Uterus (tissue), 2 donors: ENCODE measurements at regions not wholly inside any gene's neighbourhood (a gene's known extent, or its start where the extent isn't known, plus 50 kb on each side); places are given as distances from the start of the nearest gene placed in this dataset.

Source experiments
- POLR2A ChIP-seq, 2 donors: fragments of 450-650 bp; IDR thresholded peaks; one replicate each; pipeline ENCODE4 v1.6.1; 2016; ENCODE audit warnings: antibody characterized with exemption in 2 of 2, mild to moderate bottlenecking in 1 of 2, moderate library complexity in 1 of 2
- TF ChIP-seq, protein P1 (sequence below), 4 experiments: fragments of 200-600 bp in 2 of 4; fragments of 450-650 bp in 2 of 4; sonication (generic) in 2 of 4; IDR thresholded peaks; one replicate each; pipeline ENCODE4 v1.5.1; 2016 to 2019; ENCODE audit warnings: antibody characterized with exemption in 4 of 4, mild to moderate bottlenecking in 2 of 4, moderate library complexity in 1 of 4

DNA sequence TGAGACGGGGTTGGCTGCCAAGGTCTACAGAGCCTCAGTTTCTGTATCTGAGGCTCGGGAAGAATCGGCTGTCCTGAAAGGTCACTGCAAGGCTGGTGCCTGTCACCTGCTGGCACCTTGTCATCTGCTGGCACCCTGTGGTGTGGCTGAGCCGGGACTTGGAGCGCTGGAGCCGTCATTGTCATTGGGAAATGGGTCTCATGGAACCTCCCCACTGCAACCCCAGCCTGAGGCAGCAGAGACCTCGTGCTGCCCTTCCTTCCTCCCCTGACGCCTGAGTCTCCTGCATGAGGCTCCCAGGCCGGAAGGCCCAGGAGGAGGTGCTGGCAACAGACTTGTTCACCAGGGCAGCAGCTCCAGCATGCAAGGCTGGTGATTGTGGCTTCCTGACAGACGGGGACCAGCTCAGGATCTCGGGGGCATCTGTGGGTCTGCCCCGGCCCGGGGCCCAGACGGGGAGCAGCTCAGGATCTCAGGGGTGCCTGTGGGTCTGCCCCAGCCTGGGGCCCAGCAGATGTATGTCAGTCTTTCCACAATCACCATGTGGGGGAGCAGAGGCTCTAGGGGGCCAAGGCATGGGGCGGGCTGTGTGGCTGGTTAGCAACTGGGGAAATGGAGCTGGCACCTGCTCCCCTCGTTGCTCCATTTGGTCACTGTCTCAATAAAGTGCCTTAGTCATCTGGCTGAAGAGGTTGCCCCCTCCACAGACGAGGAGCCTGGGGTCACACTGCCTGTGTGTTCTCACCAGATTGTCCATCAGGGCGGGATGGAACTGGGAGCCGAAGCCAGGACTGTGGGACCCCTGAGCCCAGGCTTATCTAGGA is 668.7 kb downstream of the BRD1 start:
- TF ChIP-seq POLR2A (IDR thresholded peaks at IDR 0.05) = no peak
- TF ChIP-seq, protein P1, sequence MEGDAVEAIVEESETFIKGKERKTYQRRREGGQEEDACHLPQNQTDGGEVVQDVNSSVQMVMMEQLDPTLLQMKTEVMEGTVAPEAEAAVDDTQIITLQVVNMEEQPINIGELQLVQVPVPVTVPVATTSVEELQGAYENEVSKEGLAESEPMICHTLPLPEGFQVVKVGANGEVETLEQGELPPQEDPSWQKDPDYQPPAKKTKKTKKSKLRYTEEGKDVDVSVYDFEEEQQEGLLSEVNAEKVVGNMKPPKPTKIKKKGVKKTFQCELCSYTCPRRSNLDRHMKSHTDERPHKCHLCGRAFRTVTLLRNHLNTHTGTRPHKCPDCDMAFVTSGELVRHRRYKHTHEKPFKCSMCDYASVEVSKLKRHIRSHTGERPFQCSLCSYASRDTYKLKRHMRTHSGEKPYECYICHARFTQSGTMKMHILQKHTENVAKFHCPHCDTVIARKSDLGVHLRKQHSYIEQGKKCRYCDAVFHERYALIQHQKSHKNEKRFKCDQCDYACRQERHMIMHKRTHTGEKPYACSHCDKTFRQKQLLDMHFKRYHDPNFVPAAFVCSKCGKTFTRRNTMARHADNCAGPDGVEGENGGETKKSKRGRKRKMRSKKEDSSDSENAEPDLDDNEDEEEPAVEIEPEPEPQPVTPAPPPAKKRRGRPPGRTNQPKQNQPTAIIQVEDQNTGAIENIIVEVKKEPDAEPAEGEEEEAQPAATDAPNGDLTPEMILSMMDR (IDR thresholded peaks at IDR 0.05) = no peak
